ENCODE measurements at regions not wholly inside any gene's neighbourhood (a gene's known extent, or its start where the extent isn't known, plus 50 kb on each side); places are given as distances from the start of the nearest gene placed in this dataset.
A peak's percentile ranks its signal among the peaks of the same experiment; 100 is the strongest.
"Not testable (repeated sequence)": the region's sequence is repeated elsewhere in the genome, so short reads cannot be mapped to it uniquely, and the experiment has no call there.

- DNase-seq (ENCODE audit: low read depth); H3K4me3 ChIP-seq (ENCODE audit: low read depth, low read length): not testable (repeated sequence)
Measured at GRCh38 chr6:71360556-71361335, 72.1 kb downstream of the OGFRL1 start.

GRCh38 chr6:71364889-71365542, 76.4 kb downstream of the OGFRL1 start:
- H3K4me3 ChIP-seq (ENCODE audit: low read depth, low read length): no peak overlapping the region
- DNase-seq (ENCODE audit: low read depth): peak; percentile 8
- no peak for TF ChIP-seq CTCF (IDR thresholded peaks at IDR 0.05; ENCODE audit: control insufficient read depth, extremely low read depth, insufficient read depth)

GRCh38 chr6:71367756-71368155, 79.1 kb downstream of the OGFRL1 start:
- DNase-seq (ENCODE audit: low read depth): no peak
- TF ChIP-seq CTCF (IDR thresholded peaks at IDR 0.05; ENCODE audit: control insufficient read depth, extremely low read depth, insufficient read depth): no peak
- no peak overlapping the region for H3K4me3 ChIP-seq (ENCODE audit: low read depth, low read length)

- no peak overlapping the region for H3K4me3 ChIP-seq (ENCODE audit: low read depth, low read length)
- no peak for DNase-seq (ENCODE audit: low read depth)
- no peak for TF ChIP-seq CTCF (IDR thresholded peaks at IDR 0.05; ENCODE audit: control insufficient read depth, extremely low read depth, insufficient read depth)
Measured at GRCh38 chr6:71368284-71368683, 79.7 kb downstream of the OGFRL1 start.

- no peak for DNase-seq (ENCODE audit: low read depth)
Measured at GRCh38 chr6:71371559-71371958, 82.9 kb downstream of the OGFRL1 start.

GRCh38 chr6:71373943-71374342, 85.3 kb downstream of the OGFRL1 start:
- TF ChIP-seq CTCF (IDR thresholded peaks at IDR 0.05; ENCODE audit: control insufficient read depth, extremely low read depth, insufficient read depth): no peak
- DNase-seq (ENCODE audit: low read depth): no peak
- H3K4me3 ChIP-seq (ENCODE audit: low read depth, low read length): no peak overlapping the region

More at GRCh38 chr6:71371559-71371958, 82.9 kb downstream of the OGFRL1 start:
- H3K4me3 ChIP-seq (ENCODE audit: low read depth, low read length): no peak overlapping the region
- TF ChIP-seq CTCF (IDR thresholded peaks at IDR 0.05; ENCODE audit: control insufficient read depth, extremely low read depth, insufficient read depth): no peak

- no peak for TF ChIP-seq CTCF (IDR thresholded peaks at IDR 0.05; ENCODE audit: control insufficient read depth, extremely low read depth, insufficient read depth)
Measured at GRCh38 chr6:71375676-71376075, 87.1 kb downstream of the OGFRL1 start.

More at GRCh38 chr6:71375676-71376075, 87.1 kb downstream of the OGFRL1 start:
- no peak for DNase-seq (ENCODE audit: low read depth)
- no peak overlapping the region for H3K4me3 ChIP-seq (ENCODE audit: low read depth, low read length)
